CD8-positive, alpha-beta memory T cell (primary cell): ENCODE measurements at regions not wholly inside any gene's neighbourhood (a gene's known extent, or its start where the extent isn't known, plus 50 kb on each side); places are given as distances from the start of the nearest gene placed in this dataset.

ENCODE experiments used
- CTCF ChIA-PET: fragments of 350-600 bp; sonication (Branson Sonifier 250); formaldehyde crosslinking; loops from one replicate; lab custom pipeline; 2021; ENCODE audit warnings: antibody characterized with exemption; lab: Charles Lee
- POLR2A ChIA-PET: fragments of 350-600 bp; sonication (Branson Sonifier 250); formaldehyde crosslinking; loops from one replicate; lab custom pipeline; 2021; ENCODE audit warnings: antibody characterized with exemption; lab: Charles Lee
- DNase-seq, 5 donors: peaks; one replicate each; pipeline versions ENCODE4 v3.0.0 to v3.0.0-alpha.2; 2020 to 2022; ENCODE audit warnings: mixed read lengths in 1 of 5
- H3K27ac ChIP-seq: one replicate; pipeline ENCODE4 v1.7.0; 2013; ENCODE audit warnings: low read depth, mild to moderate bottlenecking, low read length, moderate library complexity
- H3K27me3 ChIP-seq: 2 replicates; pipeline ENCODE4 v1.7.0; 2013; ENCODE audit warnings: low read length, mild to moderate bottlenecking; ENCODE audit not compliant: insufficient read depth, poor library complexity, severe bottlenecking
- H3K36me3 ChIP-seq: 2 replicates; pipeline ENCODE4 v1.7.0; 2013; ENCODE audit warnings: mild to moderate bottlenecking, low read length, moderate library complexity; ENCODE audit not compliant: insufficient read depth
- H3K4me1 ChIP-seq: 2 replicates; pipeline ENCODE4 v1.7.0; 2013; ENCODE audit warnings: mild to moderate bottlenecking, low read length, moderate library complexity; ENCODE audit not compliant: insufficient read depth
- H3K4me3 ChIP-seq: 2 replicates; pipeline ENCODE4 v1.7.0; 2013; ENCODE audit warnings: mild to moderate bottlenecking, low read length
- H3K9me3 ChIP-seq: 2 replicates; pipeline ENCODE4 v1.7.0; 2013; ENCODE audit warnings: mild to moderate bottlenecking, low read length
- H3K27ac Mint-ChIP-seq, 8 donors: one replicate each; pipeline ENCODE4 v1.8.0; 2020 to 2021; ENCODE audit warnings: mixed read lengths in 8 of 8, mild to moderate bottlenecking in 6 of 8, inconsistent platforms in 3 of 8, moderate library complexity in 3 of 8
- H3K27me3 Mint-ChIP-seq, 2 donors: one replicate each; pipeline ENCODE4 v1.8.0; 2020 to 2021; ENCODE audit warnings: mixed read lengths in 2 of 2, mild to moderate bottlenecking in 1 of 2, moderate library complexity in 1 of 2
- H3K36me3 Mint-ChIP-seq, 3 donors: one replicate each; pipeline ENCODE4 v1.8.0; 2020 to 2021; ENCODE audit warnings: mixed read lengths in 3 of 3, inconsistent platforms in 1 of 3, mild to moderate bottlenecking in 1 of 3
- H3K4me1 Mint-ChIP-seq, 3 donors: one replicate each; pipeline ENCODE4 v1.8.0; 2020 to 2021; ENCODE audit warnings: mixed read lengths in 3 of 3, inconsistent platforms in 1 of 3, mild to moderate bottlenecking in 1 of 3
- H3K4me3 Mint-ChIP-seq, 7 donors: one replicate each; pipeline ENCODE4 v1.8.0; 2020 to 2021; ENCODE audit warnings: mixed read lengths in 7 of 7, mild to moderate bottlenecking in 6 of 7, moderate library complexity in 4 of 7, inconsistent platforms in 2 of 7
- H3K9me3 Mint-ChIP-seq, 5 donors: one replicate each; pipeline ENCODE4 v1.8.0; 2020 to 2022; ENCODE audit warnings: mixed read lengths in 5 of 5, mild to moderate bottlenecking in 3 of 5, moderate library complexity in 2 of 5, inconsistent platforms in 1 of 5

DNA sequence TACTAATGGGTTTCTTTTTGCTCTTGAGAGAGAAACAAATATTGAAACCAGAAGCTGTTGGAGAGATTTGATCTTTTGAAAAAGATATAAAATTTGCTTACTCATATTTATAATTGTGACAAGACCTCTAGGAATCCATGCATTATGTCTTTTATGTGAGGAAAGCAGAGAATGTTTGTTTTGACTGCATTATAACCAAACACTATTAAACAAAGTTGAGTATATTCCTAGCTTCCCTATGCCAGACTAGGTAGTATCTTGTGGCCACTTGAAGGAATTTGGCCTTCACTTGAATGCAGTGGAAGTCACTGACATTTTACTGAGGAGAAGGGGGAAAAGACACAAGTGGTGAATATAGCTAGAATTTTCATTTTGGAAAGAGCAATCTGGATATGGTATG, 521.8 kb upstream of the ZEB2 start:
- H3K4me3 Mint-ChIP-seq, result no peak overlapping the region
- peaks cover 3% of the 10 kb centered on the region in 2 donors for H3K27me3 Mint-ChIP-seq
- Histone ChIP-seq H3K27ac (no peak overlapping the region), H3K9me3 (no peaks in the 10 kb centered on the region), H3K4me3 (no peak overlapping the region), H3K4me1 (no peaks in the 10 kb centered on the region), H3K36me3 (no peaks in the 10 kb centered on the region), H3K27me3 (no peaks in the 10 kb centered on the region)
- POLR2A ChIA-PET, result no interaction called here
- CTCF ChIA-PET, result no interaction called here
- no peak overlapping the region for H3K27ac Mint-ChIP-seq
- H3K36me3 Mint-ChIP-seq, result no peaks in the 10 kb centered on the region
- no peaks in the 10 kb centered on the region for H3K9me3 Mint-ChIP-seq
- DNase-seq, result no peak
- H3K4me1 Mint-ChIP-seq, result no peaks in the 10 kb centered on the region

DNA sequence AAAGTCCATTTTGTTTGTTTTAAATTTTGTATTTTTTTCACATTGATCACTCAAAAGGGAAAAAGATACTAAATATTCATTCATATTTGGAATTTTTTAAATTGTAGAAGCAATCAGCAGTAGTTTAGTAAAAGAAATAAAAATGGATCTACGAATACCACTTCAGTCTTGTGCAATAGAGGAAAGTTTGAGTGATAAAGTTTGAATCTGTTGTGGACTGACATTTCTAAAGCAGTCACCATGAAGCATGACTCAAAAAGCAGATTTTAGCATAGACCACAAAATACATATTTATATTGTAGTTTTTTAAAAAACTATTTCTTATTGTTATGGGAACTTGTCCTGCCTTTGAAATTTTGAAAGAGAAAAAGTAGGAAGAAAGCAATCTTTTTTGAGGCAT, 520.5 kb upstream of the ZEB2 start:
- ChIA-PET CTCF (no interaction called here), POLR2A (no interaction called here)
- no peaks in the 10 kb centered on the region for H3K9me3 Mint-ChIP-seq
- H3K4me3 Mint-ChIP-seq, result no peak overlapping the region
- no peaks in the 10 kb centered on the region for H3K4me1 Mint-ChIP-seq
- H3K9me3 ChIP-seq, result no peaks in the 10 kb centered on the region
- no peak overlapping the region for H3K27ac ChIP-seq
- no peaks in the 10 kb centered on the region for H3K36me3 Mint-ChIP-seq
- peaks cover 2 to 5% of the 10 kb centered on the region in 2 donors for H3K27me3 Mint-ChIP-seq
- H3K36me3 ChIP-seq, result no peaks in the 10 kb centered on the region
- H3K4me1 ChIP-seq, result no peaks in the 10 kb centered on the region
- no peaks in the 10 kb centered on the region for H3K27me3 ChIP-seq
- H3K27ac Mint-ChIP-seq, result no peak overlapping the region
- no peak for DNase-seq
- H3K4me3 ChIP-seq, result no peak overlapping the region

DNA sequence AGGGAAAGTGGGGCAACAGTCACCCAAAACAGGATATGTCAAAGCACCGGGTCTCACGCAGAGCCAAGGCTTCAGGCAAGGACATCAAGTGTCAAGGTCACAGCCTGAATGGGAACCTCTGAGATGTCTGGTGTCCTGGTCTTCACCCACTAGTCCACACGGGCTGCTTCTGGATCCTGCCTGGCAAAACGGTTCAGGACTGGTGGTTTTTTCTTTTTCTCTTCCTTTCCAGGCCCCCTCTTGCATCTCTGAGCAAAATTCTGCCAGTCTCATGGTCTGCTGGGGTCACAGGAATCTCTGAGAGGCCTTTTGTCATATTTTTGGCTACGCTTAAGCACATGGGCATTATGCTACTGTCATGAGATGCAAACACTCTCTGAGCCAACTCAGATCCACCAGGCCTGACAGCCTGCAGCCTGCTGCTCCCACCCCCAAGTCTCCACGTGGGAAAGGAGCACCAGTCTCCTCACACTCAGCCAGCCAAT, 518.2 kb upstream of the ZEB2 start:
- Histone ChIP-seq H3K4me1 (no peaks in the 10 kb centered on the region), H3K27me3 (no peaks in the 10 kb centered on the region), H3K9me3 (no peaks in the 10 kb centered on the region), H3K27ac (no peak overlapping the region), H3K4me3 (no peak overlapping the region), H3K36me3 (no peaks in the 10 kb centered on the region)
- CTCF ChIA-PET, result no interaction called here
- no peak for DNase-seq
- peaks cover 2 to 5% of the 10 kb centered on the region in 2 donors for H3K27me3 Mint-ChIP-seq
- H3K36me3 Mint-ChIP-seq, result no peaks in the 10 kb centered on the region
- H3K4me3 Mint-ChIP-seq, result no peak overlapping the region
- POLR2A ChIA-PET, result no interaction called here
- no peaks in the 10 kb centered on the region for H3K4me1 Mint-ChIP-seq
- no peaks in the 10 kb centered on the region for H3K9me3 Mint-ChIP-seq
- no peak overlapping the region for H3K27ac Mint-ChIP-seq

DNA sequence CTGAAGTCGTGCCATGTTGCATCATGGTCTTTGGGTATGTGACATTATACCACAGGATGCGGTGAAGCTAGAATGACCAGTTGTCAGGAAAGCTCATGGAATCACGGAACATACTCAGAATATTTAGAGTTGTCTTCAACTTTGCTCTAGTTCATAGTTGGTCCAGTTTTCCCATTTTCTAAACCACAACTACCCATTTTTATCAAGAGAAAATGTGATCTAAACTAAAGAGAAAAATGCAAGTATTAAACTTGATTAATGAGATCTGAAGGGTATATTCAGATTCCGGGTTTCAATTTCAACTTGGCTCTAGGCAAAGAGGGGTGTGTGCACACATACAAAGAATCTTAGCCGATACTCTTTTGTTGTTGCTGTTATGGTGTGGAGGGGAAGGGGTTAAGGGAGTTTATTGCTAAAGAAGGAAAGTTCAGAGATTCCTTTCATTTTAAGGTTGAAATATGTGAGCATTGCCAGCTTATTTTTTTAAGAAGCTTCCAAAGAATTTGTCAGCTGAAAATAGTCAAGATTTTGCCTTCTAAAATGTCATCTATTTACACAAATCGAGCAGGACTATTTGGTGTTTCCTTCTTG, 516.6 kb upstream of the ZEB2 start:
- no peak overlapping the region for H3K27ac ChIP-seq
- no peaks in the 10 kb centered on the region for H3K27me3 ChIP-seq
- DNase-seq, result no peak
- no peaks in the 10 kb centered on the region for H3K4me1 ChIP-seq
- H3K27ac Mint-ChIP-seq, result no peak overlapping the region
- ChIA-PET POLR2A (no interaction called here), CTCF (no interaction called here)
- no peaks in the 10 kb centered on the region for H3K36me3 Mint-ChIP-seq
- no peaks in the 10 kb centered on the region for H3K9me3 ChIP-seq
- no peaks in the 10 kb centered on the region for H3K4me1 Mint-ChIP-seq
- H3K27me3 Mint-ChIP-seq, result peaks cover 0 to 5% of the 10 kb centered on the region in 2 donors
- no peaks in the 10 kb centered on the region for H3K36me3 ChIP-seq
- no peak overlapping the region for H3K4me3 Mint-ChIP-seq
- H3K4me3 ChIP-seq, result no peak overlapping the region
- no peaks in the 10 kb centered on the region for H3K9me3 Mint-ChIP-seq

DNA sequence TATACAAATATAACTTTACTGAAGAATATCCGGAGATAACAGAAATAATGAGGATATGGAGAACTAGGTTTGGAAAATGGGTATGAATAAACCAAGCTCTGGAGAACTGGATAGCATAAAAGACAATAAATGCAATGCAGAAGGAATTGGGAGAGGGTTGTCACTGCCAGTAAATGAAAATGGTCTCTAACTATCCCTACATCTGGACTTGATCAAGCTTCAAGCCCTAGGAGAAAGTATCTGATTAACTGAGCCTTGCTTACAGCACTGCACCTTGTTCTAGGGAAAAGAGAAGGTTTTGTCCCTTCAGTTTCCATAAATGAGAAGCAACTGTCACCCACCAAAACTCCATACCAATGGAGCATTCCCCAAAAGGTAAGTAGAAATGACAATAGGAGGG, 514.6 kb upstream of the ZEB2 start:
- no peak overlapping the region for H3K4me3 Mint-ChIP-seq
- Histone ChIP-seq H3K4me1 (no peaks in the 10 kb centered on the region), H3K27ac (no peak overlapping the region), H3K9me3 (no peaks in the 10 kb centered on the region), H3K4me3 (no peak overlapping the region), H3K27me3 (no peaks in the 10 kb centered on the region), H3K36me3 (no peaks in the 10 kb centered on the region)
- ChIA-PET POLR2A (no interaction called here), CTCF (no interaction called here)
- peaks cover 2 to 5% of the 10 kb centered on the region in 2 donors for H3K27me3 Mint-ChIP-seq
- H3K27ac Mint-ChIP-seq, result no peak overlapping the region
- no peak for DNase-seq
- no peaks in the 10 kb centered on the region for H3K36me3 Mint-ChIP-seq
- H3K4me1 Mint-ChIP-seq, result no peaks in the 10 kb centered on the region
- no peaks in the 10 kb centered on the region for H3K9me3 Mint-ChIP-seq

DNA sequence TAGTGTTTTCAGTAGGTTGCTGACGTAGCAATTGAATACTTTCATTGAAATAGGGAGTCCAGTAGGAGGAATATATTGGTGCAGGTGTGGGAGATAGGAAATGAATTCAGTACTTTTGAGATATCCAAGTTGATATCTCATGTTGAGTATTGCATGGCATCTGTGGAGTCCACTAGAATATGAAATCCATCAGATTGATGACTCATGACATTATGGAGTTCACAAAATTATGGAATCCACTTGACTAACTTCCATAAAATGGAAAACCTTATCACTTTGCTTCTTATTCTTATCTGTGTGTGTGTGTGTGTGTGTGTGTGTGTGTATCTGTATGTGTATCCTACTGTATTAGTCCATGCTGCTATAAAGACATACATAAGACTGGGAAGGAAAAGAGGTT, 513.5 kb upstream of the ZEB2 start:
- H3K36me3 ChIP-seq, result no peaks in the 10 kb centered on the region
- Mint-ChIP-seq H3K9me3 (no peaks in the 10 kb centered on the region), H3K36me3 (no peaks in the 10 kb centered on the region), H3K27me3 (peaks cover 2 to 8% of the 10 kb centered on the region in 2 donors), H3K27ac (no peak overlapping the region), H3K4me3 (no peak overlapping the region), H3K4me1 (no peaks in the 10 kb centered on the region)
- no peaks in the 10 kb centered on the region for H3K9me3 ChIP-seq
- DNase-seq, result no peak
- ChIA-PET POLR2A (no interaction called here), CTCF (no interaction called here)
- H3K4me3 ChIP-seq, result no peak overlapping the region
- no peaks in the 10 kb centered on the region for H3K27me3 ChIP-seq
- H3K27ac ChIP-seq, result no peak overlapping the region
- H3K4me1 ChIP-seq, result no peaks in the 10 kb centered on the region

DNA sequence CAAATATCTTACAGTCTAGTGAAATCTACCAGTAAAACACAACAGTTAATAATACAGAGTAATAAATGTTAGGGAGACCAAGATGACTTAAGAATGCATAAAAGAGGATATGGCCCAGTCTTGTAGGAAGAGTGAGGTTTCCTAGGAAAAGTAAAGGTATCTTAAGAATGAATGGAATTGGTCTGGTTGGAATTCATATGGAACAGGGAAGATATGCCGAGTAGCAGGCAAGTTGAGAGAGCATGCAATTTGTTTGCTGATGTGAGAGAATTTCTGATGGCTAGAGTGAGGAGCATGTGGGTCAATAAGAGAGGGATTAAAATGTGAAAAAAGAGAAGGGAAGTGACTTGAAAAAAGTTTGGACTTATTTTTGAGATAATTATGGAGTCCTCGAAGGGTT, 512.9 kb upstream of the ZEB2 start:
- peaks cover 2 to 13% of the 10 kb centered on the region in 2 donors for H3K27me3 Mint-ChIP-seq
- no peak overlapping the region for H3K4me3 Mint-ChIP-seq
- no peak for DNase-seq
- ChIA-PET CTCF (no interaction called here), POLR2A (no interaction called here)
- Histone ChIP-seq H3K36me3 (no peaks in the 10 kb centered on the region), H3K4me1 (no peaks in the 10 kb centered on the region), H3K9me3 (no peaks in the 10 kb centered on the region), H3K27ac (no peak overlapping the region), H3K27me3 (no peaks in the 10 kb centered on the region), H3K4me3 (no peak overlapping the region)
- no peak overlapping the region for H3K27ac Mint-ChIP-seq
- no peaks in the 10 kb centered on the region for H3K36me3 Mint-ChIP-seq
- no peaks in the 10 kb centered on the region for H3K4me1 Mint-ChIP-seq
- H3K9me3 Mint-ChIP-seq, result no peaks in the 10 kb centered on the region

DNA sequence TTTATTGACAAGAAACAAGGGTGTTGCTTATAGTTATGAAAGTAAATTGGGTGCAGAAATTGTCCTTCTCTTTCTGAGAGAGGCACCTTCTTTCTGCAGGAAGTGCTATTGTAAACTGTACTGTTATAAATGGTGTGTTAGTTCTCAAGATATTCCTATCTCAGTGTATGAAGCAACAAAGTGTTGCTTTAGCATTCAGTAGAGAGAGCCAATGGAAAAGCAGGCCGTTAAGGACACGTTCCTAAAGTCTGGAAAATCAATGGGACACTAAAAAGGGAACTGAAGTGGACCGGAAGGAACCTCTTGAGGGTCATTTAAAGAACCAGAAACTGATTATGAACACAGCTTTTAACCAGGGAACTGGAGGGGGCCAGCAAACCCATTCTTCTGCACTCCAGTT, 510.0 kb upstream of the ZEB2 start:
- Histone ChIP-seq H3K27me3 (no peaks in the 10 kb centered on the region), H3K4me1 (no peaks in the 10 kb centered on the region), H3K4me3 (no peak overlapping the region), H3K9me3 (no peaks in the 10 kb centered on the region), H3K27ac (no peak overlapping the region), H3K36me3 (no peaks in the 10 kb centered on the region)
- ChIA-PET CTCF (no interaction called here), POLR2A (no interaction called here)
- peaks cover 0 to 4% (median 0%) of the 10 kb centered on the region in 3 donors for H3K36me3 Mint-ChIP-seq
- no peaks in the 10 kb centered on the region for H3K4me1 Mint-ChIP-seq
- H3K9me3 Mint-ChIP-seq, result peaks cover 0 to 2% (median 0%) of the 10 kb centered on the region in 5 donors
- no peak overlapping the region for H3K27ac Mint-ChIP-seq
- no peak for DNase-seq
- H3K4me3 Mint-ChIP-seq, result no peak overlapping the region
- peaks cover 2 to 12% of the 10 kb centered on the region in 2 donors for H3K27me3 Mint-ChIP-seq
